HepG2 (cell line): ENCODE measurements at regions not wholly inside any gene's neighbourhood (a gene's known extent, or its start where the extent isn't known, plus 50 kb on each side); places are given as distances from the start of the nearest gene placed in this dataset.
"Not testable (repeated sequence)": the region's sequence is repeated elsewhere in the genome, so short reads cannot be mapped to it uniquely, and the experiment has no call there.

Experiments
- ATAC-seq: fragments of 200-7000 bp; cut with Tn5 transposase; 3 replicates; pipeline ENCODE4 v1.9.1; 2020; ENCODE audit warnings: mild to moderate bottlenecking, moderate library complexity
- BruUV-seq: library from RNA; stranded (reverse); fragments of 400-500 nt; replicated peaks from 2 replicates; lab custom pipeline; 2021; lab: Mats Ljungman, UMichigan
- CTCF ChIA-PET: fragments of 300-600 bp; formaldehyde crosslinking; extraction: SDS; loops from one replicate; lab custom pipeline; 2021; ENCODE audit warnings: low total read pairs, inconsistent platforms, low intra/inter-chr PET ratio; lab: Yijun Ruan, JAX
- POLR2A ChIA-PET: fragments of 350-600 bp; sonication (Branson Sonifier 250); formaldehyde crosslinking; loops from one replicate; lab custom pipeline; 2020; ENCODE audit warnings: antibody characterized with exemption, inconsistent platforms; lab: Yijun Ruan, JAX
- DNase-seq: peaks from one replicate; pipeline ENCODE4 v3.0.0-alpha.2; 2015; ENCODE audit warnings: low spot score
- FAIRE-seq: peaks from 3 replicates; lab custom pipeline; 2011; peaks lifted over from hg19 to GRCh38; lab: Jason Lieb, UNC
- H2AFZ ChIP-seq: one replicate; pipeline ENCODE4 v1.6.1; 2011; ENCODE audit warnings: low read length, inconsistent platforms
- H3K27ac ChIP-seq: fragments of 300-600 bp; 3 replicates; pipeline ENCODE4 v1.8.0; 2011; ENCODE audit warnings: mixed run types, mild to moderate bottlenecking, mixed read lengths, low read length, inconsistent platforms; ENCODE audit not compliant: insufficient read depth; ENCODE audit errors: extremely low read length
- H3K27me3 ChIP-seq, 2 experiments: fragments of 200-600 bp in 1 of 2; 2 replicates in 1 of 2; 3 replicates in 1 of 2; pipeline versions ENCODE4 v1.6.0 to v1.8.0; 2011; ENCODE audit warnings: low read length in 2 of 2, mild to moderate bottlenecking in 2 of 2, moderate library complexity in 2 of 2, inconsistent platforms in 1 of 2; ENCODE audit not compliant: insufficient read depth in 2 of 2, control insufficient read depth in 1 of 2
- H3K36me3 ChIP-seq, 2 experiments: fragments of 200-600 bp in 1 of 2; replicated peaks in 1 of 2; 2 replicates in 1 of 2; 3 replicates in 1 of 2; pipeline versions ENCODE4 v1.5.1 to v1.8.0; 2011; ENCODE audit warnings: low read length in 2 of 2, inconsistent platforms in 1 of 2; ENCODE audit not compliant: insufficient read depth in 2 of 2, control insufficient read depth in 1 of 2
- H3K4me1 ChIP-seq: 2 replicates; pipeline ENCODE4 v1.5.1; 2012; ENCODE audit warnings: low read length, inconsistent platforms; ENCODE audit not compliant: insufficient read depth
- H3K4me2 ChIP-seq: 2 replicates; pipeline ENCODE4 v1.6.0; 2011; ENCODE audit warnings: low read depth, low read length, inconsistent platforms
- H3K4me3 ChIP-seq, 3 experiments: fragments of 200-600 bp in 1 of 3; sonication (generic), shearing (Covaris generic) in 1 of 3; replicated peaks in 1 of 3; 2 replicates each; pipeline ENCODE4 v1.5.1; 2011 to 2016; ENCODE audit warnings: low read length in 3 of 3, inconsistent platforms in 2 of 3, low read depth in 2 of 3, mild to moderate bottlenecking in 2 of 3, control low read depth in 1 of 3, mixed read lengths in 1 of 3; ENCODE audit not compliant: insufficient read depth in 1 of 3
- H3K79me2 ChIP-seq: one replicate; pipeline ENCODE4 v1.6.1; 2011; ENCODE audit warnings: low read length, inconsistent platforms; ENCODE audit not compliant: insufficient read depth
- H3K9ac ChIP-seq: 2 replicates; pipeline ENCODE4 v1.6.0; 2011; ENCODE audit warnings: mild to moderate bottlenecking, low read depth, low read length, inconsistent platforms; ENCODE audit not compliant: insufficient read depth
- H3K9me3 ChIP-seq: 2 replicates; pipeline ENCODE4 v1.5.1; 2012; ENCODE audit warnings: mild to moderate bottlenecking, low read length
- H4K20me1 ChIP-seq: 2 replicates; pipeline ENCODE4 v1.6.0; 2011; ENCODE audit warnings: inconsistent platforms, mild to moderate bottlenecking, low read length, moderate library complexity; ENCODE audit not compliant: insufficient read depth
- KAT8 ChIP-seq: IDR thresholded peaks from 2 replicates; pipeline ENCODE4 v1.6.1; 2016; ENCODE audit warnings: missing genetic modification reagents, missing compliant biosample characterization
- MYC ChIP-seq: sonication (generic); formaldehyde crosslinking; IDR thresholded peaks from 2 replicates; pipeline ENCODE4 v1.9.0; 2021; ENCODE audit warnings: missing genetic modification reagents, borderline replicate concordance
- PHF8 ChIP-seq: sonication (generic); formaldehyde crosslinking; IDR thresholded peaks from 2 replicates; pipeline ENCODE4 v1.5.0; 2020; ENCODE audit warnings: missing genetic modification reagents
- RBFOX2 ChIP-seq: fragments of 200-400 bp; formaldehyde crosslinking; IDR thresholded peaks from 2 replicates; pipeline ENCODE4 v1.6.1; 2017; ENCODE audit warnings: low read depth, mild to moderate bottlenecking, low read length
- YEATS2 ChIP-seq: sonication (generic); formaldehyde crosslinking; IDR thresholded peaks from 2 replicates; pipeline ENCODE4 v1.4.0; 2020; ENCODE audit warnings: missing genetic modification reagents, borderline replicate concordance
- ZBTB7B ChIP-seq: sonication (generic); formaldehyde crosslinking; IDR thresholded peaks from 2 replicates; pipeline ENCODE4 v1.4.0; 2020; ENCODE audit warnings: missing genetic modification reagents
- ZFY ChIP-seq: sonication (generic); formaldehyde crosslinking; IDR thresholded peaks from 2 replicates; pipeline ENCODE4 v1.4.0; 2020; ENCODE audit warnings: missing genetic modification reagents
- ZNF768 ChIP-seq: sonication (generic); formaldehyde crosslinking; IDR thresholded peaks from 2 replicates; pipeline ENCODE4 v1.4.0; 2020; ENCODE audit warnings: missing genetic modification reagents
- WGBS: methylation state at CpG from one replicate; pipeline ENCODE4 v1.1.6; 2017; ENCODE audit warnings: low lambda C conversion rate; 5-methylcytosine and 5-hydroxymethylcytosine counted together
- in situ Hi-C: cut with HindIII; loops from 2 replicates; pipeline ENCODE4 v1.10.0; 2017; ENCODE audit warnings: low pct_unique_long_range_greater_than_20kb; ENCODE audit not compliant: extremely low pct_ligation_motif_present
- intact Hi-C: fragments of 100-400 bp; cut with micrococcal nuclease; formaldehyde crosslinking; loops from one replicate; pipeline ENCODE4 v1.10.0; 2022; ENCODE audit not compliant: unreplicated experiment
- TF ChIP-seq, protein P1 (sequence below): sonication (generic); formaldehyde crosslinking; IDR thresholded peaks from 2 replicates; pipeline ENCODE4 v1.4.0; 2020; ENCODE audit warnings: missing genetic modification reagents
- TF ChIP-seq, protein P2 (sequence below): sonication (generic); formaldehyde crosslinking; IDR thresholded peaks from 2 replicates; pipeline ENCODE4 v1.4.0; 2020; ENCODE audit warnings: missing genetic modification reagents
- TF ChIP-seq, protein P3 (sequence below): sonication (generic); formaldehyde crosslinking; IDR thresholded peaks from 2 replicates; pipeline ENCODE4 v1.5.1; 2020; ENCODE audit warnings: mild to moderate bottlenecking, missing genetic modification reagents, moderate library complexity

DNA sequence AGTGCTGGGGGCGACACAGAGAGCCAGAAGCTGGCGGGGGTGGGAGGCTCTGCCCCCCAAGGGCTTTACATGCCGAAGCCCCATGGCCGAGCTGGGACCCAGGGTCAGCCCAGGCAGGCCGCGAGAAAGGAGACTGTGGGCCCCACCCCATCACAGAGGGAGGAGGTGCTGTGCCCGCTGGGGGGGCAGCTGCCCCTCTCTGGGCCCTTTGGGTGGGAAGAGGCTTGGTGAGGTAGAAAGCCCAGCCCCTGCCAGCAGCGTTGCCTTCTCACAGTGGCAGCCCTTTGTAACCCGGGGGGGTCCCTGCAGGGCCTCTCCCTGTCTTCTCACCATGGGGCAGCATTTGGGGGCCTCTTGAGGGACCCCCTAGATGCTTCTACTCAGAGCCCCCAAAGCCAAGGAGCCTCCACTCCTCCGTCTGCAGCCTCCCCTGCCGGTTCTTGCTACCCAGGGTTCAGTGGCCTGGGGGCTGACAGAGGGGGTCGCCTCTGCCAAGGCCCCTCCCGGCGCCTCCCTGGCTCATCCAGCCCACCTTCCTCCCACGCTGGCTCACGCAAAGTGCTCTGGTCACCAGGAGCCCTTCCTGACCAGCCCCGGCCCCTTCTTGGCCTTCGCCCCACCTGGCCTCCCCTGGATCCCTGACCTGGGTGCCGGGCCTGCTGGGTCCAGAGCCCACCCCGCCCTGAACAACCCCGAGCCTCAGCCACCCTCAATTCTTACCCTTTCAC lies 2967.9 kb downstream of the RPIA start:
- CTCF ChIA-PET, POLR2A ChIA-PET, H3K79me2 ChIP-seq, FAIRE-seq, H3K27ac ChIP-seq, intact Hi-C loops, H4K20me1 ChIP-seq, H2AFZ ChIP-seq, H3K9me3 ChIP-seq, H3K36me3 ChIP-seq, DNase-seq, H3K27me3 ChIP-seq, H3K4me1 ChIP-seq, in situ Hi-C loops: not testable (repeated sequence)
- TSS peak; percentile 70 for BruUV-seq
- Histone ChIP-seq H3K4me3 (peak overlapping the region in 2 of 3 experiments; percentile 54 to 59; a peak in 3 of 6 replicates), H3K9ac (0 out of 2 replicates have a peak overlapping the region, but pooled peaks have one; percentile 39), H3K4me2 (peak overlapping the region; percentile 27; the same call in 1 of the 2 replicates)
- TF ChIP-seq ZNF768 (CRISPR knock-in tag) (peak; percentile 91), PHF8 (CRISPR knock-in tag) (0 out of 2 replicates have a peak, but pooled peaks have one; percentile 15), RBFOX2 (peak; percentile 43; the same call in 1 of the 2 replicates), MYC (CRISPR knock-in tag) (0 out of 2 replicates have a peak, but pooled peaks have one; percentile 7), ZFY (peak; percentile 36)
- TF ChIP-seq, protein P1, sequence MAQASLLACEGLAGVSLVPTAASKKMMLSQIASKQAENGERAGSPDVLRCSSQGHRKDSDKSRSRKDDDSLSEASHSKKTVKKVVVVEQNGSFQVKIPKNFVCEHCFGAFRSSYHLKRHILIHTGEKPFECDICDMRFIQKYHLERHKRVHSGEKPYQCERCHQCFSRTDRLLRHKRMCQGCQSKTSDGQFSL (CRISPR knock-in tag) = 0 out of 2 replicates have a peak, but pooled peaks have one; percentile 29
- WGBS = 20% methylated on average over 9 of the region's 21 CpGs
- peak; percentile 57; the same call in 1 of the 3 replicates for ATAC-seq

DNA sequence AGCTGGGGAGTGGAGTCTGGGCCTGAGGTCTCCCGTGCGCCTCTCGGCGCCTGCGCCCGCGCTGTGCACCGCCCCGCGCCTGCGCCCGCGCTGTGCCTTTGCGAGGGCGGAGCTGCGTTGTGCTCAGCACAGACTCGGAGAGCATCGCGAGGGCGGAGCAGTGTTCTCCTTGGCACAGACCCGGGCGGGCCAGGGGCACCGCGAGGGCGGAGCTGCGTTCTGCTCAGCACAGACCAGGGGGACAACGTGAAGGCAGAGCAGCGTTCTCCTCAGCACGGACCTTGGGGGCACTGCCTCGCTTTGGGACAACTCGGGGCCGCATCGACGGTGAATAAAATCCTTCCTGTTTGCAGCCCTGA lies 2968.4 kb downstream of the RPIA start:
- H3K4me3 ChIP-seq = peak overlapping the region in 2 of 3 experiments; percentile 44 to 57; a peak in 4 of 6 replicates
- H3K9ac ChIP-seq = peak overlapping the region; percentile 54; the same call in 1 of the 2 replicates
- in situ Hi-C loops, H2AFZ ChIP-seq, H4K20me1 ChIP-seq, FAIRE-seq, H3K79me2 ChIP-seq, POLR2A ChIA-PET, H3K27ac ChIP-seq, H3K9me3 ChIP-seq, H3K36me3 ChIP-seq, intact Hi-C loops, H3K4me1 ChIP-seq, H3K27me3 ChIP-seq, CTCF ChIA-PET, BruUV-seq: not testable (repeated sequence)
- H3K4me2 ChIP-seq = peak overlapping the region; percentile 62
- DNase-seq (peak; percentile 38), ATAC-seq (peak; percentile 100)
- 24% methylated on average over 5 of the region's 34 CpGs for WGBS
- TF ChIP-seq, protein P2, sequence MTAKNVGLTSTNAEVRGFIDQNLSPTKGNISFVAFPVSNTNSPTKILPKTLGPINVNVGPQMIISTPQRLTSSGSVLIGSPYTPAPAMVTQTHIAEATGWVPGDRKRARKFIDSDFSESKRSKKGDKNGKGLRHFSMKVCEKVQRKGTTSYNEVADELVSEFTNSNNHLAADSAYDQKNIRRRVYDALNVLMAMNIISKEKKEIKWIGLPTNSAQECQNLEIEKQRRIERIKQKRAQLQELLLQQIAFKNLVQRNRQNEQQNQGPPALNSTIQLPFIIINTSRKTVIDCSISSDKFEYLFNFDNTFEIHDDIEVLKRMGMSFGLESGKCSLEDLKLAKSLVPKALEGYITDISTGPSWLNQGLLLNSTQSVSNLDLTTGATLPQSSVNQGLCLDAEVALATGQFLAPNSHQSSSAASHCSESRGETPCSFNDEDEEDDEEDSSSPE (CRISPR knock-in tag) = peak; percentile 43; the same call in 1 of the 2 replicates
- TF ChIP-seq, protein P3, sequence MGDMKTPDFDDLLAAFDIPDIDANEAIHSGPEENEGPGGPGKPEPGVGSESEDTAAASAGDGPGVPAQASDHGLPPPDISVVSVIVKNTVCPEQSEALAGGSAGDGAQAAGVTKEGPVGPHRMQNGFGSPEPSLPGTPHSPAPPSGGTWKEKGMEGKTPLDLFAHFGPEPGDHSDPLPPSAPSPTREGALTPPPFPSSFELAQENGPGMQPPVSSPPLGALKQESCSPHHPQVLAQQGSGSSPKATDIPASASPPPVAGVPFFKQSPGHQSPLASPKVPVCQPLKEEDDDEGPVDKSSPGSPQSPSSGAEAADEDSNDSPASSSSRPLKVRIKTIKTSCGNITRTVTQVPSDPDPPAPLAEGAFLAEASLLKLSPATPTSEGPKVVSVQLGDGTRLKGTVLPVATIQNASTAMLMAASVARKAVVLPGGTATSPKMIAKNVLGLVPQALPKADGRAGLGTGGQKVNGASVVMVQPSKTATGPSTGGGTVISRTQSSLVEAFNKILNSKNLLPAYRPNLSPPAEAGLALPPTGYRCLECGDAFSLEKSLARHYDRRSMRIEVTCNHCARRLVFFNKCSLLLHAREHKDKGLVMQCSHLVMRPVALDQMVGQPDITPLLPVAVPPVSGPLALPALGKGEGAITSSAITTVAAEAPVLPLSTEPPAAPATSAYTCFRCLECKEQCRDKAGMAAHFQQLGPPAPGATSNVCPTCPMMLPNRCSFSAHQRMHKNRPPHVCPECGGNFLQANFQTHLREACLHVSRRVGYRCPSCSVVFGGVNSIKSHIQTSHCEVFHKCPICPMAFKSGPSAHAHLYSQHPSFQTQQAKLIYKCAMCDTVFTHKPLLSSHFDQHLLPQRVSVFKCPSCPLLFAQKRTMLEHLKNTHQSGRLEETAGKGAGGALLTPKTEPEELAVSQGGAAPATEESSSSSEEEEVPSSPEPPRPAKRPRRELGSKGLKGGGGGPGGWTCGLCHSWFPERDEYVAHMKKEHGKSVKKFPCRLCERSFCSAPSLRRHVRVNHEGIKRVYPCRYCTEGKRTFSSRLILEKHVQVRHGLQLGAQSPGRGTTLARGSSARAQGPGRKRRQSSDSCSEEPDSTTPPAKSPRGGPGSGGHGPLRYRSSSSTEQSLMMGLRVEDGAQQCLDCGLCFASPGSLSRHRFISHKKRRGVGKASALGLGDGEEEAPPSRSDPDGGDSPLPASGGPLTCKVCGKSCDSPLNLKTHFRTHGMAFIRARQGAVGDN = peak; percentile 75
- TF ChIP-seq YEATS2 (CRISPR knock-in tag) = peak; percentile 45; the same call in 1 of the 2 replicates
- TF ChIP-seq ZBTB7B (CRISPR knock-in tag) = 0 out of 2 replicates have a peak, but pooled peaks have one; percentile 27
- peak; percentile 53; the same call in 1 of the 2 replicates for TF ChIP-seq ZNF768 (CRISPR knock-in tag)
- TF ChIP-seq KAT8 (CRISPR knock-in tag) = 0 out of 2 replicates have a peak, but pooled peaks have one; percentile 15
